ENCODE measurements at regions not wholly inside any gene's neighbourhood (a gene's known extent, or its start where the extent isn't known, plus 50 kb on each side); places are given as distances from the start of the nearest gene placed in this dataset.
A peak's percentile ranks its signal among the peaks of the same experiment; 100 is the strongest.

DNA sequence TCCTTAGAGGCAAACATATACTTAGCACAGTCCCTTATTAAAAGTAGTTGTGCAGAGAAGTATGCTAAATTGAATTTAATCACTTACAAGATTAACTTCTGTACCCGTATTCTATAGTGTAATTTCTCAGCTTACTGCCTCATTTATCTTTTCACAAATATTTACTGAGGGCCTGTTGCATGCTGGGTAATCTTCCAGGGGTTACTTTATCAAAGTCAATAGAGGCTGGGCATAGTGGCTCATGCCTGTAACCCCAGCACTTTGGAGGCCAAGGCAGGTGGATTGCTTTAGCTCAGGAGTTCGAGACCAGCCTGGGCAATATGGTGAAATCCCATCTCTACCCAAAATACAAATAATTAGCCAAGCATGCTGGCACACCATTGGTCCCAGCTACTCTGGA is 111.7 kb upstream of the RAB27B start:
- H3K27me3 ChIP-seq (ENCODE audit: control insufficient read depth, insufficient read depth, low read length) = no peaks in the 10 kb centered on the region
- no peaks in the 10 kb centered on the region for H3K9me3 ChIP-seq (ENCODE audit: control insufficient read depth, insufficient read depth, low read depth, low read length)
- H3K4me2 ChIP-seq (ENCODE audit: extremely low read depth, insufficient read depth, low read length) = no peak overlapping the region
- TF ChIP-seq EZH2 (IDR thresholded peaks at IDR 0.05; ENCODE audit: low read length, missing control alignments) (no peak), CTCF (conservative IDR thresholded peaks at IDR 0.05 in 1 of 2, IDR thresholded peaks at IDR 0.05 in 1 of 2; ENCODE audit: low read depth in 1 of 2, low read length in 2 of 2) (no peak)
- no peak overlapping the region for H3K4me3 ChIP-seq (replicated peaks in 1 of 4; ENCODE audit: control extremely low read depth in 1 of 4, insufficient read depth in 1 of 4, low read depth in 3 of 4, low read length in 4 of 4)
- no peak overlapping the region for H2AFZ ChIP-seq (ENCODE audit: low read length)
- no peak overlapping the region for H3K9ac ChIP-seq (ENCODE audit: insufficient read depth, low read length)
- no peaks in the 10 kb centered on the region for H3K36me3 ChIP-seq (ENCODE audit: control insufficient read depth, insufficient read depth, low read length)
- DNase-seq (ENCODE audit: low read depth in 2 of 2) = no peak
- H3K4me1 ChIP-seq (ENCODE audit: control insufficient read depth, extremely low read depth, insufficient read depth, low read length) = peaks cover 4% of the 10 kb centered on the region
- no peaks in the 10 kb centered on the region for H4K20me1 ChIP-seq (ENCODE audit: control insufficient read depth, extremely low read depth, insufficient read depth, low read length)
- H3K79me2 ChIP-seq (ENCODE audit: control insufficient read depth, insufficient read depth, low read length) = no peaks in the 10 kb centered on the region
- H3K27ac ChIP-seq (ENCODE audit: insufficient read depth, low read length) = no peak overlapping the region

DNA sequence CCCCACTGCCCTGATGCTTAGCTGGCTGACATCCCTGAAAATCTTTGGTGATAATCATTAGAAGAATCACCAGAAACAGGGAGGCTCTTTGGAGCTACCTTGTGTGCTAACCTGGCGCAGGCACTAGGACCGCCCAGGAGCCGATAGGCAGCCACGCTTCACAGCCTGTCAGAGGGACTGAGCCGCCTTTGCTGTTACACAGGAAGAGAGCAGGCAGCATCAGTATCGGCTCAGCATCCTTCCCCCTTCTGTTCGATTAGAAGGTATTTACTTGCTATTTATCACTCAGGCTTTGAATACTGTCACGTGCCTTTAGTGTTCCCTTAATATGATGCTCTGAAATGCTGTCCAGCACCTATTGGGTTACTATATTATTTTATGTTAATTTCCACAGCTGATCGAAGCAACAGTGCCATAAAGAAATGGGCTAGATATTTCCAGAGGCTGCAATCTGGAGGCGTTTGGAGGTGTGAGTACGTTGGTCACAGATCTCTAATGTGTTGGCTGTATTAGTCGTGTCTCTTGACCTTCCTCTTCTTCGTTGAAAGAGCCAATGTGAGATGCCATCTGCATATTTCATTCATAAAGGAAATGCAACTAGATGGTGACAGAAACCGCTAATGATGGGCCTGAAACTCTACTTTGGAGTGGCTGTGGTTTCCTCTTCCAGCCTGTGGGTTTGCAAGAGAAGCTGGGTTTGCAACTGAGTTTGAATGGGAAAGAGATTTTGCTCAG is 110.4 kb upstream of the RAB27B start:
- Histone ChIP-seq H3K79me2 (ENCODE audit: control insufficient read depth, insufficient read depth, low read length) (no peaks in the 10 kb centered on the region), H3K4me2 (ENCODE audit: extremely low read depth, insufficient read depth, low read length) (peak overlapping the region; percentile 9), H3K4me3 (replicated peaks in 1 of 4; ENCODE audit: control extremely low read depth in 1 of 4, insufficient read depth in 1 of 4, low read depth in 3 of 4, low read length in 4 of 4) (peak overlapping the region in 1 of 4 experiments; percentile 34), H3K36me3 (ENCODE audit: control insufficient read depth, insufficient read depth, low read length) (no peaks in the 10 kb centered on the region), H3K4me1 (ENCODE audit: control insufficient read depth, extremely low read depth, insufficient read depth, low read length) (no peaks in the 10 kb centered on the region), H3K27ac (ENCODE audit: insufficient read depth, low read length) (no peak overlapping the region), H4K20me1 (ENCODE audit: control insufficient read depth, extremely low read depth, insufficient read depth, low read length) (no peaks in the 10 kb centered on the region), H2AFZ (ENCODE audit: low read length) (peak overlapping the region; percentile 27), H3K27me3 (ENCODE audit: control insufficient read depth, insufficient read depth, low read length) (no peaks in the 10 kb centered on the region), H3K9ac (ENCODE audit: insufficient read depth, low read length) (no peak overlapping the region), H3K9me3 (ENCODE audit: control insufficient read depth, insufficient read depth, low read depth, low read length) (no peaks in the 10 kb centered on the region)
- DNase-seq (ENCODE audit: low read depth in 2 of 2) = peak in 1 of 2 donors; percentile 43
- TF ChIP-seq CTCF (conservative IDR thresholded peaks at IDR 0.05 in 1 of 2, IDR thresholded peaks at IDR 0.05 in 1 of 2; ENCODE audit: low read depth in 1 of 2, low read length in 2 of 2) (no peak), EZH2 (IDR thresholded peaks at IDR 0.05; ENCODE audit: low read length, missing control alignments) (no peak)

GRCh38 chr18:54718408-54718773 is 109.9 kb upstream of the RAB27B start:
- H3K9ac ChIP-seq (ENCODE audit: insufficient read depth, low read length) = no peak overlapping the region
- no peaks in the 10 kb centered on the region for H3K79me2 ChIP-seq (ENCODE audit: control insufficient read depth, insufficient read depth, low read length)
- H3K36me3 ChIP-seq (ENCODE audit: control insufficient read depth, insufficient read depth, low read length) = no peaks in the 10 kb centered on the region
- no peaks in the 10 kb centered on the region for H3K4me1 ChIP-seq (ENCODE audit: control insufficient read depth, extremely low read depth, insufficient read depth, low read length)
- no peak for TF ChIP-seq EZH2 (IDR thresholded peaks at IDR 0.05; ENCODE audit: low read length, missing control alignments)
- no peak for TF ChIP-seq CTCF (conservative IDR thresholded peaks at IDR 0.05 in 1 of 2, IDR thresholded peaks at IDR 0.05 in 1 of 2; ENCODE audit: low read depth in 1 of 2, low read length in 2 of 2)
- H3K4me3 ChIP-seq (replicated peaks in 1 of 4; ENCODE audit: control extremely low read depth in 1 of 4, insufficient read depth in 1 of 4, low read depth in 3 of 4, low read length in 4 of 4) = no peak overlapping the region
- H3K27ac ChIP-seq (ENCODE audit: insufficient read depth, low read length) = no peak overlapping the region
- no peaks in the 10 kb centered on the region for H3K27me3 ChIP-seq (ENCODE audit: control insufficient read depth, insufficient read depth, low read length)
- H2AFZ ChIP-seq (ENCODE audit: low read length) = no peak overlapping the region
- H4K20me1 ChIP-seq (ENCODE audit: control insufficient read depth, extremely low read depth, insufficient read depth, low read length) = no peaks in the 10 kb centered on the region
- no peak for DNase-seq (ENCODE audit: low read depth in 2 of 2)
- no peaks in the 10 kb centered on the region for H3K9me3 ChIP-seq (ENCODE audit: control insufficient read depth, insufficient read depth, low read depth, low read length)
- H3K4me2 ChIP-seq (ENCODE audit: extremely low read depth, insufficient read depth, low read length) = no peak overlapping the region

Data from fibroblast of lung (primary cell).